ENCODE measurements at regions not wholly inside any gene's neighbourhood (a gene's known extent, or its start where the extent isn't known, plus 50 kb on each side); places are given as distances from the start of the nearest gene placed in this dataset.

- no peak overlapping the region for H3K27ac Mint-ChIP-seq
- H3K36me3 ChIP-seq (ENCODE audit: control insufficient read depth, insufficient read depth, low read length): no peaks in the 10 kb centered on the region
- H3K4me1 ChIP-seq (ENCODE audit: control insufficient read depth, insufficient read depth, low read length): no peaks in the 10 kb centered on the region
- H3K4me3 Mint-ChIP-seq: no peak overlapping the region
- no peaks in the 10 kb centered on the region for H3K9me3 ChIP-seq (ENCODE audit: control insufficient read depth, low read length)
- no peaks in the 10 kb centered on the region for H3K27me3 ChIP-seq (ENCODE audit: control insufficient read depth, insufficient read depth, low read length, poor library complexity, severe bottlenecking)
- H3K36me3 Mint-ChIP-seq (ENCODE audit: low read depth): peaks cover 3% of the 10 kb centered on the region
- H3K27me3 Mint-ChIP-seq (ENCODE audit: insufficient read depth): no peaks in the 10 kb centered on the region
- DNase-seq: no peak
- no peak for TF ChIP-seq CTCF (conservative IDR thresholded peaks at IDR 0.05)
- 92% methylated on average over 3 of the region's 3 CpGs; no CpG with 5 or more reads in 1 of the 2 experiments for WGBS, 2 experiments (ENCODE audit: insufficient coverage in 1 of 2, insufficient read length in 1 of 2)
- H3K4me3 ChIP-seq (ENCODE audit: low read length): no peak overlapping the region
- H3K4me1 Mint-ChIP-seq: no peaks in the 10 kb centered on the region
- H3K27ac ChIP-seq (ENCODE audit: low read depth, low read length): no peak overlapping the region
- no peak overlapping the region for H3K9ac ChIP-seq (ENCODE audit: extremely low read depth, low read length, poor library complexity, severe bottlenecking)
- H3K9me3 Mint-ChIP-seq: no peaks in the 10 kb centered on the region
These were observed 167.8 kb downstream of the RAB28 start for GRCh38 chr4:13316354-13316753.

GRCh38 chr4:13313856-13314255 lies 170.3 kb downstream of the RAB28 start:
- H3K4me3 ChIP-seq (ENCODE audit: low read length): no peak overlapping the region
- H3K27me3 Mint-ChIP-seq (ENCODE audit: insufficient read depth): no peaks in the 10 kb centered on the region
- no peaks in the 10 kb centered on the region for H3K36me3 ChIP-seq (ENCODE audit: control insufficient read depth, insufficient read depth, low read length)
- no peak overlapping the region for H3K27ac ChIP-seq (ENCODE audit: low read depth, low read length)
- no peaks in the 10 kb centered on the region for H3K36me3 Mint-ChIP-seq (ENCODE audit: low read depth)
- no peak for DNase-seq
- no peaks in the 10 kb centered on the region for H3K4me1 Mint-ChIP-seq
- no peaks in the 10 kb centered on the region for H3K9me3 Mint-ChIP-seq
- no peak overlapping the region for H3K4me3 Mint-ChIP-seq
- H3K27ac Mint-ChIP-seq: no peak overlapping the region
- no peak overlapping the region for H3K9ac ChIP-seq (ENCODE audit: extremely low read depth, low read length, poor library complexity, severe bottlenecking)
- H3K27me3 ChIP-seq (ENCODE audit: control insufficient read depth, insufficient read depth, low read length, poor library complexity, severe bottlenecking): no peaks in the 10 kb centered on the region
- TF ChIP-seq CTCF (conservative IDR thresholded peaks at IDR 0.05): no peak
- H3K9me3 ChIP-seq (ENCODE audit: control insufficient read depth, low read length): no peaks in the 10 kb centered on the region
- no peaks in the 10 kb centered on the region for H3K4me1 ChIP-seq (ENCODE audit: control insufficient read depth, insufficient read depth, low read length)

GRCh38 chr4:13312264-13312663 lies 171.9 kb downstream of the RAB28 start:
- Histone ChIP-seq H3K9ac (ENCODE audit: extremely low read depth, low read length, poor library complexity, severe bottlenecking) (no peak overlapping the region), H3K27me3 (ENCODE audit: control insufficient read depth, insufficient read depth, low read length, poor library complexity, severe bottlenecking) (no peaks in the 10 kb centered on the region), H3K4me3 (ENCODE audit: low read length) (no peak overlapping the region), H3K9me3 (ENCODE audit: control insufficient read depth, low read length) (no peaks in the 10 kb centered on the region), H3K4me1 (ENCODE audit: control insufficient read depth, insufficient read depth, low read length) (no peaks in the 10 kb centered on the region), H3K27ac (ENCODE audit: low read depth, low read length) (no peak overlapping the region), H3K36me3 (ENCODE audit: control insufficient read depth, insufficient read depth, low read length) (no peaks in the 10 kb centered on the region)
- Mint-ChIP-seq H3K4me3 (no peak overlapping the region), H3K4me1 (no peaks in the 10 kb centered on the region), H3K27me3 (ENCODE audit: insufficient read depth) (no peaks in the 10 kb centered on the region), H3K9me3 (no peaks in the 10 kb centered on the region), H3K36me3 (ENCODE audit: low read depth) (no peaks in the 10 kb centered on the region), H3K27ac (no peak overlapping the region)
- 94% methylated on average over 1 of the region's 1 CpG; no CpG with 5 or more reads in 1 of the 2 experiments for WGBS, 2 experiments (ENCODE audit: insufficient coverage in 1 of 2, insufficient read length in 1 of 2)
- no peak for TF ChIP-seq CTCF (conservative IDR thresholded peaks at IDR 0.05)
- no peak for DNase-seq
